GM21515 (cell line): ENCODE measurements at regions not wholly inside any gene's neighbourhood (a gene's known extent, or its start where the extent isn't known, plus 50 kb on each side); places are given as distances from the start of the nearest gene placed in this dataset.
"Not testable (repeated sequence)": the region's sequence is repeated elsewhere in the genome, so short reads cannot be mapped to it uniquely, and the experiment has no call there.

ENCODE experiments used
- ATAC-seq: cut with Tn5 transposase; IDR thresholded peaks from one replicate; pipeline ENCODE4 v1.9.1; 2021; ENCODE audit not compliant: unreplicated experiment

- not testable (repeated sequence) for ATAC-seq
Measured at GRCh38 chr9:73976424-73976823, 520.7 kb upstream of the RORB start.

- no peak for ATAC-seq
Measured at GRCh38 chr9:73979894-73980264, 517.3 kb upstream of the RORB start.

- no peak for ATAC-seq
Measured at GRCh38 chr9:73980754-73981153, 516.4 kb upstream of the RORB start.

DNA sequence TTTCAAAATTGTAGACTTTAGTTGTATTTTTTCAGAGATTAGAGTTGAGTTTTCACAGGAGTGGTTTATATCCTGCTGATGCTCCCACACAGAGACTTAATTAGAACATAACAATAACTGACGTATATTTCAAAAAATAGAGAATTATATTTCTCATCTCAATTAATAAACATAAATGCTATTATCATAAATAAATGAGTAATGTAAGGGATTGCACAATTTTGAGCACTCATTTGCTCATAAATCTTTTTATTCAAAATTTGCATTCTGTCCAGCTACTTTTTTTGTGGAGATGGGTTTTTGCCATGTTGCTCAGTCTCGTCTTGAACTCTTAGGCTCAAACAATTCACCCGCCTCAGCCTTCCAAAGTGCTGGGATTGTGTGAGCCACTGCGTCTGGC is 515.7 kb upstream of the RORB start:
- ATAC-seq = no peak

DNA sequence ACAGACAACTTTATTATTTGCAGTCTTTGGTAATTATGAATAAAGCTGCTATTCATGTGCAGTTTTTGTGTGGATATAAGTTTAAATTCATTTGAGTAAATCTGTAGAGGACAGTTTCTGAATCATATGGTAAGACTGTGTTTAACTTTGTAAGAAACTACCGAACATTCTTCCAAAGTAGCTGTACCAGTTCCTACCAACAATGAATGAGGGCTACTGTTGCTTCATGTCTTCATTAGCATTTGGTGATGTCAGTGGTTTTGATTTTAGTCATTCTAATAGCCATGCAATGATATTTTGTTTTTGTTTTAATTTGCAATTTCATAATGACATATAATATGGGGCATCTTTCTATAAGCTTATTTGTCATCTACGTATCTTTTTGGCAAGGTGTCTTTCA is 501.3 kb upstream of the RORB start:
- no peak for ATAC-seq

DNA sequence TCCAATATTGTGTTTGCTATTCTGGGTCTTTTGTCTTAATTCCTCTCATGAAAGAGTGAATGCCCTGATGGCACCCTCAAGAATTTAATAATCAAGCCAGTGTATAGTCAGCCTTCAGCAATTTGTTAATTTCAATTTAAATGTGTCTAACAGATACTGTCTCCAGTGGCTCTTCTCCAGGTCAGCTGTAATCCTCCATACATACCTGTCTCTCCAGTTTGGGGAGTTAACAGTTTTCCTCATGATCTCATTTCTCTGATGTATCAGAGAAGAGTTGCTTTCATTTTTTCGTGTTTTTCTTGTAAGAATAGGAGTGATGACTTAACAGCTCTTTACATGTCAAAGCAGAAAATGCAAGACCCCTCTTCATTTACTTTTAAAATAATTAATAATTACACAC is 500.3 kb upstream of the RORB start:
- ATAC-seq = no peak

DNA sequence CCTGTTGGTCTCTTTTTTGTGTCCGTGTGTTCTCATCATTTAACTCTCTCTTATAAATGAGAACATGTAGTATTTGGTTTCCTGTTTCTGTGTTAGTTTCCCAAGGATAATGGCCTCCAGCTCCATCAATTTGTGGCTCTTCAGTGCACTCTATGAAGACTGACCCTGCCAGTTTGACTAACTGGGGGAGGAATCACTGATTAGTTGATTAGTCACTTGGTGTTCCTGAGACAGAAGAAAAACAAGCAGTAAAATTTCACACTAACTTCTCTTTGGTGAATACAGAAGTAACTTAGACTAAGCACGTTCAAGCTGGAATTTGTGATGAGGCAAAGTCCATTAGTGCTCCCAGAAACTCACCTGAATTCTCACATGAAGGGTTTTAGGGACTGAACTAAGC is 495.8 kb upstream of the RORB start:
- ATAC-seq = no peak

DNA sequence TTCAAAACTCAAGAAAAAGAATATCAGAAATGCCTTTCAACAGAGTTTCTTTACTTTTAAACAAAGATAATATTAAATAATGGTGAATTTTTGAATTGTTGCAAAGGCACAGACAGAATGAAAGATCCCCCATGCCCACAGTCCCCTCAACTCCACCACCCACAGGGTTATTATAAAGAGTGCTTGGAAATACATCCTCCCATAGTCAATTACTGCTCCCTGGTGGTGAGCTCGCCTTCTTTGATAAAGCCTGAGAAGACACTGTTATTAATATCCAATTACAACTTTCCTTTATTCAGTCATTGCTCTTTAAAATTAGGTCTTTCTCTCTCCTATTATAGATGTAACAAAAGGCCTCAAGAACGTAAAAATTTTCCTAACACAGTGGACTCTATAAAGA is 490.2 kb upstream of the RORB start:
- no peak for ATAC-seq

- ATAC-seq = no peak
Measured at GRCh38 chr9:74007833-74008232, 489.3 kb upstream of the RORB start.

DNA sequence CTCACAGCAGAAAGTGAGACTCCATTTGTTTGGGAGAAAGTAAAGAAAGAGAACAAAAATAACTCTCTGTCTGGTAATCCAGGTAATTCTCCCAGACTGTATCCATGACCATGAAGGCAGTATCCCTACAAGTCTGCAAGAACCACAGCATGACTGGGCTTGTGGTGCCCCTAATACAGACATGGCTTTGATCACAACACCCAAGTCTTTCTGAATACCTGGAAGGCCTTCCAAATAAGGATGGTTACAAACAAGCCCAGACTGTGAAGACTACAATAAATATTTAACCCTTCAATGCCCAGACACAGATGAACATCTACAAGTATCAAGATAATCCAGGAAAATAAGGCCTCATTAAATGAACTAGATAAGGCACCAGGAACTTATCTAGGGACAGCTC is 481.1 kb upstream of the RORB start:
- no peak for ATAC-seq

- no peak for ATAC-seq
Measured at GRCh38 chr9:74025402-74025925, 471.7 kb upstream of the RORB start.

DNA sequence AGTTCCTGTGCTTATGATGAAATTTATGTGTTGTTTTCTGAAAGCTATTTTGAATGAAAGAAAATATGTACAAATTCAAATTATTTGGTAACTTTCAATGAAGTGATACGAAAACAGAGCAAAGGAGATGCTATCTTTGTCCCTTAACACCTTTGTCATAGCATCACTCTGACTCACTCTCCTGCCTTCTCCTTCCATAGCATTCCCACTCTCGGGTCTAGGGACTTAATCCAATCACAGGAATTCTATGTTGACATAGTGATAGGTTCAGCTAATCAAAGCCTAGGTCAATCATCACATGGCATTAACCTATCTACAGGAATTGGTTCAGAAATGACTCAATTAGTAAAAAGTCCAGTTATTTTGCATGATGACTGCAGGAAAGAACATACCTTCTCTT is 464.7 kb upstream of the RORB start:
- ATAC-seq = no peak

GRCh38 chr9:74035786-74036185 is 461.3 kb upstream of the RORB start:
- no peak for ATAC-seq

GRCh38 chr9:74036549-74037231 is 460.4 kb upstream of the RORB start:
- no peak for ATAC-seq

DNA sequence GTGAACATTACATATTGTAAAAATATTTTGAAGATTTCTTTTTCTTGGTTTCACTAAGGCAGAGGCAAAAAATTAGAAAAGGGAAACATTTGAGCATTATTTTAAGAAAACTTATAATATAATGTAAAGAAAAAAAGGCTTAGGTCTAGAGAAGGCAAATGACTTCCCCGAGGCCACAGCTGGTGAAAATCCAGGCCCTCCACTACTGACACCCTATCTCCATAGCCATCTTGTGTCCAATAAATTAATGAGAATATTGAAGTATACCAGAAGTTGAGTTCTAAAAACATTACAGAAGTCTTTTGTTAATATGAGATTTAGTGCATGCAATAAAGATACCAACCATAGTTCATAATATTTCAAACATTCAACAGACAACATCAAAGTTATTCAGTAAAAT is 459.9 kb upstream of the RORB start:
- no peak for ATAC-seq

GRCh38 chr9:74041588-74041987 is 455.5 kb upstream of the RORB start:
- ATAC-seq = no peak

- ATAC-seq = no peak
Measured at GRCh38 chr9:74044844-74045243, 452.3 kb upstream of the RORB start.

DNA sequence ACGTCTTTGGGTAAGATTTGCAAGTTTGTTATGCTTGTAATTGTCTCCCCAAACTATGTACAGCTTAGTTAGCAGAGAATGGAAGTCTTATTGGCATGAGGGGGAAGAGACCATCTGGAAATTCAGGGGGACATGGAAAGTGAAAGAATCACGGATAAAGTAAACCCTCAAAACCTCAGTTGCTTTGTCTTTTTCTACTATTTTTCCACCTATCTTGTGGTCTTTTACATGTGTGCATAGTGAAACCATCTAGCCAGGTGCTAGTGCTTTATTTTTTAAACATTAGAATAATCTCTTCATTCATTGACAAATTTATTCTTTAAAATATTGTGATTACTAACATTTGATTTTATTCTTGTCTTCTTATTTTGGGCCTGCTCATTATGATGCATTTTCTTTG is 441.1 kb upstream of the RORB start:
- ATAC-seq = no peak

GRCh38 chr9:74057051-74057450 is 440.1 kb upstream of the RORB start:
- not testable (repeated sequence) for ATAC-seq

- no peak for ATAC-seq
Measured at GRCh38 chr9:74064702-74065101, 432.4 kb upstream of the RORB start.

GRCh38 chr9:74066128-74066527 is 431.0 kb upstream of the RORB start:
- no peak for ATAC-seq

- ATAC-seq = no peak
Measured at GRCh38 chr9:74066605-74067004, 430.5 kb upstream of the RORB start.

- ATAC-seq = no peak
Measured at GRCh38 chr9:74071502-74071901, 425.6 kb upstream of the RORB start.
